ENCODE measurements at regions not wholly inside any gene's neighbourhood (a gene's known extent, or its start where the extent isn't known, plus 50 kb on each side); places are given as distances from the start of the nearest gene placed in this dataset.

GRCh38 chr11:79762279-79762921 is 321.6 kb upstream of the TENM4 start:
- ChIA-PET CTCF (no interaction called here), POLR2A (no interaction called here)
- Mint-ChIP-seq H3K9me3 (peaks cover 14 to 23% (median 14%) of the 10 kb centered on the region in 3 donors), H3K4me3 (no peak overlapping the region), H3K4me1 (no peaks in the 10 kb centered on the region), H3K27ac (no peak overlapping the region), H3K36me3 (no peaks in the 10 kb centered on the region), H3K27me3 (no peaks in the 10 kb centered on the region)
- Histone ChIP-seq H3K4me1 (ENCODE audit: control insufficient read depth in 1 of 2, extremely low read depth in 1 of 2, insufficient read depth in 2 of 2, low read length in 2 of 2) (no peaks in the 10 kb centered on the region), H3K4me3 (ENCODE audit: control insufficient read depth in 1 of 2, extremely low read depth in 1 of 2, low read length in 1 of 2) (no peak overlapping the region), H3K27ac (ENCODE audit: low read length) (no peak overlapping the region), H3K36me3 (ENCODE audit: control insufficient read depth in 2 of 2, extremely low read depth in 1 of 2, insufficient read depth in 1 of 2, low read length in 1 of 2) (no peaks in the 10 kb centered on the region), H3K27me3 (replicated peaks in 1 of 2; ENCODE audit: control insufficient read depth in 2 of 2, extremely low read depth in 1 of 2, insufficient read depth in 2 of 2, low read length in 1 of 2) (no peaks in the 10 kb centered on the region), H3K9me3 (no peaks in the 10 kb centered on the region)
- no peak for ATAC-seq (replicated peaks in 1 of 4)
- no peak for DNase-seq
- WGBS (ENCODE audit: insufficient coverage): no CpG with 5 or more reads among the region's 3 CpGs

DNA sequence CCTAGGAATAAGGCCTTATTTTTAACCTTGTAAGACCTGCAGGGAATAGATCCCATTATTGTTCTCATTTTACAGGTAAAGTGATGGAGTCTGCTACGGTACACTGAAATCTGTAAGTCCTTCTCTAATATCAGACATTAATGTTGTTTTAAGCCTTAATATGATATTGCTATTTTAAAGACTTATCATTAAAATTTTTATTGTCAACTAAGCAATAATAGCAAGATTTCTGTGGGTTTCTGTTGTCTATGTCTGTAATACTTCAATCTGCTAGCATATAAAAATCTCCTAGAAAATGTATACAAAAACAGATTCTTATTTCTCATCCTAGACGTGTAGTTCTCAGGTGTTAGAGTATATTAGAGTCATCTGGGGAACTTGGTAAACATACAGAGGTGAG is 317.5 kb upstream of the TENM4 start:
- ChIA-PET POLR2A (no interaction called here), CTCF (no interaction called here)
- Histone ChIP-seq H3K4me1 (ENCODE audit: control insufficient read depth in 1 of 2, extremely low read depth in 1 of 2, insufficient read depth in 2 of 2, low read length in 2 of 2) (no peaks in the 10 kb centered on the region), H3K27ac (ENCODE audit: low read length) (no peak overlapping the region), H3K9me3 (no peaks in the 10 kb centered on the region), H3K27me3 (replicated peaks in 1 of 2; ENCODE audit: control insufficient read depth in 2 of 2, extremely low read depth in 1 of 2, insufficient read depth in 2 of 2, low read length in 1 of 2) (no peaks in the 10 kb centered on the region), H3K36me3 (ENCODE audit: control insufficient read depth in 2 of 2, extremely low read depth in 1 of 2, insufficient read depth in 1 of 2, low read length in 1 of 2) (no peaks in the 10 kb centered on the region), H3K4me3 (ENCODE audit: control insufficient read depth in 1 of 2, extremely low read depth in 1 of 2, low read length in 1 of 2) (no peak overlapping the region)
- Mint-ChIP-seq H3K4me3 (no peak overlapping the region), H3K4me1 (no peaks in the 10 kb centered on the region), H3K27ac (no peak overlapping the region), H3K9me3 (peaks cover 2 to 15% (median 6%) of the 10 kb centered on the region in 3 donors), H3K27me3 (no peaks in the 10 kb centered on the region), H3K36me3 (no peaks in the 10 kb centered on the region)
- ATAC-seq (replicated peaks in 1 of 4) (no peak), DNase-seq (no peak)
- no CpG with 5 or more reads among the region's 2 CpGs for WGBS (ENCODE audit: insufficient coverage)

- no peaks in the 10 kb centered on the region for H3K36me3 ChIP-seq (ENCODE audit: control insufficient read depth in 2 of 2, extremely low read depth in 1 of 2, insufficient read depth in 1 of 2, low read length in 1 of 2)
- no peaks in the 10 kb centered on the region for H3K4me1 Mint-ChIP-seq
- H3K36me3 Mint-ChIP-seq: no peaks in the 10 kb centered on the region
- ChIA-PET POLR2A (no interaction called here), CTCF (no interaction called here)
- no peak overlapping the region for H3K4me3 Mint-ChIP-seq
- H3K27ac Mint-ChIP-seq: no peak overlapping the region
- no peak overlapping the region for H3K27ac ChIP-seq (ENCODE audit: low read length)
- H3K9me3 ChIP-seq: no peaks in the 10 kb centered on the region
- peaks cover 8 to 15% (median 9%) of the 10 kb centered on the region in 3 donors for H3K9me3 Mint-ChIP-seq
- no peaks in the 10 kb centered on the region for H3K27me3 ChIP-seq (replicated peaks in 1 of 2; ENCODE audit: control insufficient read depth in 2 of 2, extremely low read depth in 1 of 2, insufficient read depth in 2 of 2, low read length in 1 of 2)
- no peak overlapping the region for H3K4me3 ChIP-seq (ENCODE audit: control insufficient read depth in 1 of 2, extremely low read depth in 1 of 2, low read length in 1 of 2)
- no peaks in the 10 kb centered on the region for H3K4me1 ChIP-seq (ENCODE audit: control insufficient read depth in 1 of 2, extremely low read depth in 1 of 2, insufficient read depth in 2 of 2, low read length in 2 of 2)
- DNase-seq (no peak), ATAC-seq (replicated peaks in 1 of 4) (no peak)
- no peaks in the 10 kb centered on the region for H3K27me3 Mint-ChIP-seq
- no CpG with 5 or more reads among the region's 1 CpG for WGBS (ENCODE audit: insufficient coverage)
These were observed 306.6 kb upstream of the TENM4 start for GRCh38 chr11:79747406-79747805.

- ATAC-seq (replicated peaks in 1 of 4) (no peak), DNase-seq (no peak)
- Mint-ChIP-seq H3K27me3 (no peaks in the 10 kb centered on the region), H3K36me3 (no peaks in the 10 kb centered on the region), H3K9me3 (peaks cover 8 to 14% (median 11%) of the 10 kb centered on the region in 3 donors), H3K27ac (no peak overlapping the region), H3K4me1 (no peaks in the 10 kb centered on the region), H3K4me3 (no peak overlapping the region)
- ChIA-PET CTCF (no interaction called here), POLR2A (no interaction called here)
- Histone ChIP-seq H3K9me3 (no peaks in the 10 kb centered on the region), H3K36me3 (ENCODE audit: control insufficient read depth in 2 of 2, extremely low read depth in 1 of 2, insufficient read depth in 1 of 2, low read length in 1 of 2) (no peaks in the 10 kb centered on the region), H3K27me3 (replicated peaks in 1 of 2; ENCODE audit: control insufficient read depth in 2 of 2, extremely low read depth in 1 of 2, insufficient read depth in 2 of 2, low read length in 1 of 2) (no peaks in the 10 kb centered on the region), H3K4me3 (ENCODE audit: control insufficient read depth in 1 of 2, extremely low read depth in 1 of 2, low read length in 1 of 2) (no peak overlapping the region), H3K4me1 (ENCODE audit: control insufficient read depth in 1 of 2, extremely low read depth in 1 of 2, insufficient read depth in 2 of 2, low read length in 2 of 2) (no peaks in the 10 kb centered on the region), H3K27ac (ENCODE audit: low read length) (no peak overlapping the region)
These were observed 304.1 kb upstream of the TENM4 start for GRCh38 chr11:79744941-79745340.

DNA sequence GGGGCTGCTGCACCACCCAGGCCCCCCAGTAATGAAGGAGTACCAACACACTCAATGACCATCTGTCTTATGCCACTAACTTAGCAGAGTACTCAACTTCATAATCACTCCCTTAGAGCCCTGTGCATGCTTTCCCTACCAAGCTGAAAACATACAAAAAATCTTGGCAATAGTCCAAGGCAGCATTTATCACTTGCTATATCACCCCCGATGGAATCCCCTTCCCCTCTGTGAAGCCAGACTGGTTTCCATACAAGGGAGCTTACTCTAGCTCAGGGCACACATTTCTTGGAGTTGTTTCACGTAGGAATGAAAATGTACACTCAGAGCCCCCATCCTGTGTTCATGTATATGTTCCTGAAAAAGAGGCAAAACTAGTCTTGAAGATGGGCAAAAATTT is 301.3 kb upstream of the TENM4 start:
- Histone ChIP-seq H3K27ac (ENCODE audit: low read length) (no peak overlapping the region), H3K4me3 (ENCODE audit: control insufficient read depth in 1 of 2, extremely low read depth in 1 of 2, low read length in 1 of 2) (no peak overlapping the region), H3K27me3 (replicated peaks in 1 of 2; ENCODE audit: control insufficient read depth in 2 of 2, extremely low read depth in 1 of 2, insufficient read depth in 2 of 2, low read length in 1 of 2) (no peaks in the 10 kb centered on the region), H3K4me1 (ENCODE audit: control insufficient read depth in 1 of 2, extremely low read depth in 1 of 2, insufficient read depth in 2 of 2, low read length in 2 of 2) (no peaks in the 10 kb centered on the region), H3K36me3 (ENCODE audit: control insufficient read depth in 2 of 2, extremely low read depth in 1 of 2, insufficient read depth in 1 of 2, low read length in 1 of 2) (no peaks in the 10 kb centered on the region), H3K9me3 (no peaks in the 10 kb centered on the region)
- H3K9me3 Mint-ChIP-seq: peaks cover 5 to 22% (median 12%) of the 10 kb centered on the region in 3 donors
- POLR2A ChIA-PET: no interaction called here
- DNase-seq (no peak), ATAC-seq (replicated peaks in 1 of 4) (no peak)
- H3K27ac Mint-ChIP-seq: no peak overlapping the region
- no peaks in the 10 kb centered on the region for H3K36me3 Mint-ChIP-seq
- H3K4me3 Mint-ChIP-seq: no peak overlapping the region
- H3K4me1 Mint-ChIP-seq: no peaks in the 10 kb centered on the region
- CTCF ChIA-PET: no interaction called here
- H3K27me3 Mint-ChIP-seq: no peaks in the 10 kb centered on the region
- WGBS (ENCODE audit: insufficient coverage): no CpG with 5 or more reads among the region's 2 CpGs

- Mint-ChIP-seq H3K9me3 (peaks cover 8 to 21% (median 9%) of the 10 kb centered on the region in 3 donors), H3K4me1 (no peaks in the 10 kb centered on the region), H3K4me3 (no peak overlapping the region), H3K27me3 (no peaks in the 10 kb centered on the region), H3K36me3 (no peaks in the 10 kb centered on the region), H3K27ac (no peak overlapping the region)
- H3K9me3 ChIP-seq: no peaks in the 10 kb centered on the region
- ATAC-seq (replicated peaks in 1 of 4): no peak
- DNase-seq: no peak
- CTCF ChIA-PET: no interaction called here
- H3K4me1 ChIP-seq (ENCODE audit: control insufficient read depth in 1 of 2, extremely low read depth in 1 of 2, insufficient read depth in 2 of 2, low read length in 2 of 2): no peaks in the 10 kb centered on the region
- POLR2A ChIA-PET: no interaction called here
- no peak overlapping the region for H3K4me3 ChIP-seq (ENCODE audit: control insufficient read depth in 1 of 2, extremely low read depth in 1 of 2, low read length in 1 of 2)
- H3K27me3 ChIP-seq (replicated peaks in 1 of 2; ENCODE audit: control insufficient read depth in 2 of 2, extremely low read depth in 1 of 2, insufficient read depth in 2 of 2, low read length in 1 of 2): no peaks in the 10 kb centered on the region
- 49% methylated on average over 4 of the region's 5 CpGs for WGBS (ENCODE audit: insufficient coverage)
- no peak overlapping the region for H3K27ac ChIP-seq (ENCODE audit: low read length)
- no peaks in the 10 kb centered on the region for H3K36me3 ChIP-seq (ENCODE audit: control insufficient read depth in 2 of 2, extremely low read depth in 1 of 2, insufficient read depth in 1 of 2, low read length in 1 of 2)
These were observed 298.8 kb upstream of the TENM4 start for GRCh38 chr11:79739591-79739990.

DNA sequence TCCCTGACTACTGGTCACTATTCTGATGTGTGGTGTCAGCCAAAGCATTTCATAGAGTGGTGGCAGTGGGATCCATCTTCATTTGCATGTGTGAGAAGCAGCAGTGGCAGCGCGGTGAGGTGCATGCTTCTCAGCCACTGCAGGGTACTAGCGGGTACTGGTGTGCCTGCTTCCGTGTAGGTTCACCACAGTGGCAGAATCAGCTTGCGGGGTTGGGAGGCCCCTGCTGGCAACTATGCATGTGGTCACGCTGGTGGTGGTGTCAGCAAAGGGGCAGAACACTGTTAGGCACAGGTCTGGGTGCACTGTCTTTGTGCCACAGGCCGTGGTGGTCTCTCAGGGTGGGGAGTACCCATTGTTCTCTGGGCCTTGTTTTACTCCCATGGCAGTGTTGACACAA is 286.4 kb upstream of the TENM4 start:
- DNase-seq: no peak
- Mint-ChIP-seq H3K4me3 (no peak overlapping the region), H3K9me3 (peaks cover 8 to 22% (median 22%) of the 10 kb centered on the region in 3 donors), H3K4me1 (no peaks in the 10 kb centered on the region), H3K36me3 (no peaks in the 10 kb centered on the region), H3K27ac (no peak overlapping the region), H3K27me3 (no peaks in the 10 kb centered on the region)
- ChIA-PET POLR2A (no interaction called here), CTCF (no interaction called here)
- Histone ChIP-seq H3K9me3 (no peaks in the 10 kb centered on the region), H3K36me3 (ENCODE audit: control insufficient read depth in 2 of 2, extremely low read depth in 1 of 2, insufficient read depth in 1 of 2, low read length in 1 of 2) (no peaks in the 10 kb centered on the region), H3K27me3 (replicated peaks in 1 of 2; ENCODE audit: control insufficient read depth in 2 of 2, extremely low read depth in 1 of 2, insufficient read depth in 2 of 2, low read length in 1 of 2) (no peaks in the 10 kb centered on the region), H3K27ac (ENCODE audit: low read length) (no peak overlapping the region), H3K4me3 (ENCODE audit: control insufficient read depth in 1 of 2, extremely low read depth in 1 of 2, low read length in 1 of 2) (no peak overlapping the region), H3K4me1 (ENCODE audit: control insufficient read depth in 1 of 2, extremely low read depth in 1 of 2, insufficient read depth in 2 of 2, low read length in 2 of 2) (no peaks in the 10 kb centered on the region)
- ATAC-seq (replicated peaks in 1 of 4): no peak
- 84% methylated on average over 6 of the region's 7 CpGs for WGBS (ENCODE audit: insufficient coverage)
